OCI-LY3 (cell line): ENCODE measurements at regions not wholly inside any gene's neighbourhood (a gene's known extent, or its start where the extent isn't known, plus 50 kb on each side); places are given as distances from the start of the nearest gene placed in this dataset.

Experiments
- CTCF ChIP-seq: fragments of 200-600, 300-600 bp; sonication (generic); IDR thresholded peaks from 2 replicates; pipeline ENCODE4 v1.5.1; 2014; ENCODE audit warnings: antibody characterized with exemption, low read length, low read depth
- EZH2phosphoT487 ChIP-seq: fragments of 200-600 bp; shearing (Covaris generic); IDR thresholded peaks from 2 replicates; pipeline ENCODE4 v1.6.1; 2018; ENCODE audit warnings: antibody characterized with exemption, mixed run types, low read depth

DNA sequence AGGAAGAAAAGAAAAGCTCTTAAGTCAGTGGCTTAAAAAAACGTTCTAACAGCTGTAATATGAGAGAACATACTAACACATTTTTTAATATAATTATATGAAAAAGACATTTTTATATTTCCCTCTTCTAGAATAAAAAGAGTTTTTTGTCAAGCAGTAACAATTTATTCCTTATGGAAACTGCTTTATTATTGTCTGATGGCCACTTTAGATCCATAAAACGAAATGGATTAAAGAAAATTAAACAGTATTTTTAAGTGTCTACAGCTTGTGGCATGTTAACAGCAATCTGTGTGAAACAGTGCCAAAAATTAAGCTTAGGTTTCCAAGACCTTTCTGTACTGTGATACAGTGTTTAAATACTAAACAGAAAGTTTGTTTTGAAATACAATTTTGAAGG lies 55.5 kb upstream of the TENM3 start:
- TF ChIP-seq CTCF, result no peak
- TF ChIP-seq EZH2phosphoT487, result no peak
